GM12878 (cell line): ENCODE measurements at regions not wholly inside any gene's neighbourhood (a gene's known extent, or its start where the extent isn't known, plus 50 kb on each side); places are given as distances from the start of the nearest gene placed in this dataset.

ENCODE experiments used
- ATAC-seq: fragments of 200-7000 bp; cut with Tn5 transposase; 3 replicates; pipeline ENCODE4 v1.9.1; 2020; ENCODE audit warnings: mild to moderate bottlenecking, moderate library complexity
- BruUV-seq: library from RNA; stranded (reverse); fragments of 400-500 nt; replicated peaks from 2 replicates; lab custom pipeline; 2021; lab: Mats Ljungman, UMichigan
- CTCF ChIA-PET: fragments of 300-600 bp; sonication (Branson Sonifier 250); formaldehyde crosslinking; extraction: SDS; loops from one replicate; lab custom pipeline; 2021; ENCODE audit warnings: inconsistent platforms; lab: Yijun Ruan, JAX
- POLR2A ChIA-PET: fragments of 350-600 bp; formaldehyde crosslinking; extraction: SDS; loops from one replicate; lab custom pipeline; 2021; ENCODE audit warnings: inconsistent platforms; lab: Charles Lee
- RAD21 ChIA-PET: fragments of 300-600 bp; sonication (Branson Sonifier 250); formaldehyde crosslinking; loops from one replicate; lab custom pipeline; 2023; ENCODE audit warnings: antibody characterized with exemption; ENCODE audit not compliant: unreplicated experiment; lab: Charles Lee
- SMC1A ChIA-PET: fragments of 300-600 bp; sonication (Branson Sonifier 250); formaldehyde crosslinking; loops from one replicate; lab custom pipeline; 2023; ENCODE audit not compliant: unreplicated experiment, uncharacterized antibody; lab: Charles Lee
- DNase-seq: peaks from one replicate; pipeline ENCODE4 v3.0.0-alpha.2; 2011; ENCODE audit warnings: low read depth, low spot score
- FAIRE-seq: peaks from 3 replicates; lab custom pipeline; 2011; peaks lifted over from hg19 to GRCh38; lab: Jason Lieb, UNC
- H2AFZ ChIP-seq: 2 replicates; pipeline ENCODE4 v1.6.0; 2011; ENCODE audit warnings: low read depth, low read length, control low read depth; ENCODE audit not compliant: control insufficient read depth
- H3K27ac ChIP-seq: 2 replicates; pipeline ENCODE4 v1.5.1; 2011; ENCODE audit warnings: control low read depth; ENCODE audit not compliant: control insufficient read depth, insufficient read depth
- H3K27me3 ChIP-seq, 2 experiments: replicated peaks in 1 of 2; 2 replicates each; pipeline versions ENCODE4 v1.6.0 to v1.6.1; 2011; ENCODE audit warnings: low read length in 1 of 2; ENCODE audit not compliant: control insufficient read depth in 2 of 2, insufficient read depth in 2 of 2
- H3K36me3 ChIP-seq, 2 experiments: 2 replicates each; pipeline ENCODE4 v1.5.1; 2011; ENCODE audit warnings: low read length in 1 of 2; ENCODE audit not compliant: control insufficient read depth in 2 of 2, insufficient read depth in 2 of 2
- H3K4me1 ChIP-seq: 2 replicates; pipeline ENCODE4 v1.6.1; 2011; ENCODE audit warnings: mild to moderate bottlenecking, low read length, moderate library complexity, mixed read lengths; ENCODE audit not compliant: control insufficient read depth, insufficient read depth
- H3K4me2 ChIP-seq: 2 replicates; pipeline ENCODE4 v1.6.0; 2011; ENCODE audit warnings: control low read depth; ENCODE audit not compliant: control insufficient read depth, insufficient read depth
- H3K4me3 ChIP-seq: fragments of 200-600 bp; sonication (generic); 2 replicates; pipeline ENCODE4 v1.5.1; 2016
- H3K79me2 ChIP-seq: 2 replicates; pipeline ENCODE4 v1.6.0; 2011; ENCODE audit warnings: low read length; ENCODE audit not compliant: control insufficient read depth, insufficient read depth
- H3K9ac ChIP-seq: 2 replicates; pipeline ENCODE4 v1.8.0; 2011; ENCODE audit warnings: low read length, control low read depth, mixed read lengths; ENCODE audit not compliant: control insufficient read depth, insufficient read depth
- H3K9me3 ChIP-seq: replicated peaks from 3 replicates; pipeline ENCODE4 v1.5.1; 2011; ENCODE audit warnings: mild to moderate bottlenecking, low read length; ENCODE audit not compliant: control insufficient read depth, insufficient read depth
- H4K20me1 ChIP-seq: 2 replicates; pipeline ENCODE4 v1.6.0; 2011; ENCODE audit not compliant: control insufficient read depth, insufficient read depth
- ASH2L ChIP-seq: fragments of 300-600, 200-600 bp; sonication (generic); IDR thresholded peaks from 2 replicates; pipeline ENCODE4 v1.6.1; 2017; ENCODE audit warnings: low read depth, mild to moderate bottlenecking, borderline replicate concordance
- BACH1 ChIP-seq: fragments of 450-650 bp; IDR thresholded peaks from 2 replicates; pipeline ENCODE4 v1.6.1; 2017; ENCODE audit warnings: mild to moderate bottlenecking, borderline replicate concordance
- BRCA1 ChIP-seq: IDR thresholded peaks from 2 replicates; pipeline ENCODE4 v1.6.1; 2011; ENCODE audit warnings: low read depth, low read length, improper control_type of control experiment
- CHD4 ChIP-seq: fragments of 200-600 bp; sonication (generic); IDR thresholded peaks from 2 replicates; pipeline ENCODE4 v1.6.1; 2016; ENCODE audit warnings: mild to moderate bottlenecking
- ESRRA ChIP-seq: IDR thresholded peaks from 2 replicates; pipeline ENCODE4 v1.6.1; 2012; ENCODE audit warnings: mild to moderate bottlenecking, low read length, improper control_type of control experiment
- JUND ChIP-seq: IDR thresholded peaks from 2 replicates; pipeline ENCODE4 v1.6.1; 2012; ENCODE audit warnings: low read depth, mild to moderate bottlenecking, low read length, improper control_type of control experiment, moderate library complexity
- MYB ChIP-seq: fragments of 150-350 bp; IDR thresholded peaks from 2 replicates; pipeline ENCODE4 v1.6.1; 2014; ENCODE audit warnings: mild to moderate bottlenecking, low read depth, low read length, borderline replicate concordance
- POLR2AphosphoS2 ChIP-seq: IDR thresholded peaks from 2 replicates; pipeline ENCODE4 v1.6.1; 2011; ENCODE audit warnings: low read depth, mild to moderate bottlenecking, low read length, improper control_type of control experiment, moderate library complexity
- RAD51 ChIP-seq: fragments of 450-650 bp; IDR thresholded peaks from 2 replicates; pipeline ENCODE4 v1.6.1; 2016; ENCODE audit warnings: moderate library complexity, mild to moderate bottlenecking, inconsistent platforms
- SPI1 ChIP-seq: IDR thresholded peaks from 2 replicates; pipeline ENCODE4 v1.6.1; 2011; ENCODE audit warnings: low read depth, mild to moderate bottlenecking, low read length, moderate library complexity, borderline replicate concordance; ENCODE audit not compliant: insufficient read depth
- SREBF2 ChIP-seq: IDR thresholded peaks from 2 replicates; pipeline ENCODE4 v1.6.1; 2012; ENCODE audit warnings: mild to moderate bottlenecking, low read length
- TARDBP ChIP-seq: IDR thresholded peaks from 2 replicates; pipeline ENCODE4 v1.6.1; 2016; ENCODE audit warnings: borderline replicate concordance
- TBL1XR1 ChIP-seq: IDR thresholded peaks from 2 replicates; pipeline ENCODE4 v1.6.1; 2012; ENCODE audit warnings: low read depth, low read length, improper control_type of control experiment
- ZNF24 ChIP-seq: fragments of 450-650 bp; IDR thresholded peaks from 2 replicates; pipeline ENCODE4 v1.6.1; 2017; ENCODE audit warnings: antibody characterized with exemption, mild to moderate bottlenecking
- in situ Hi-C: fragments of 300-500 bp; cut with MboI; formaldehyde crosslinking; loops from 9 replicates; pipeline ENCODE4 v1.14.3; 2018; ENCODE audit warnings: mixed read lengths
- intact Hi-C: fragments of 100-400 bp; cut with micrococcal nuclease; formaldehyde crosslinking; loops from one replicate; pipeline ENCODE4 v1.14.2; 2022; ENCODE audit not compliant: unreplicated experiment
- TF ChIP-seq, protein P1 (sequence below): IDR thresholded peaks from 2 replicates; pipeline ENCODE4 v1.6.1; 2011; ENCODE audit warnings: mild to moderate bottlenecking, low read depth, low read length, moderate library complexity; ENCODE audit not compliant: insufficient replicate concordance
- TF ChIP-seq, protein P2 (sequence below): fragments of 450-650 bp; IDR thresholded peaks from 2 replicates; pipeline ENCODE4 v1.6.1; 2016; ENCODE audit warnings: mild to moderate bottlenecking, moderate library complexity, borderline replicate concordance

- Histone ChIP-seq H3K79me2 (no peaks in the 10 kb centered on the region), H4K20me1 (no peaks in the 10 kb centered on the region), H3K4me1 (no peaks in the 10 kb centered on the region), H2AFZ (no peak overlapping the region), H3K9ac (no peak overlapping the region), H3K36me3 (no peaks in the 10 kb centered on the region), H3K4me2 (no peak overlapping the region), H3K27ac (no peak overlapping the region), H3K9me3 (no peaks in the 10 kb centered on the region), H3K4me3 (no peak overlapping the region)
- ChIA-PET RAD21 (no interaction called here), SMC1A (no interaction called here), CTCF (no interaction called here)
- in situ Hi-C loops (no loop called here), intact Hi-C loops (no loop called here)
- no TSS peak for BruUV-seq
- no peak for DNase-seq
- no peak for FAIRE-seq
- ATAC-seq = no peak
- TF ChIP-seq ASH2L (no peak), MYB (no peak), CHD4 (no peak), SREBF2 (no peak), BRCA1 (no peak), POLR2AphosphoS2 (no peak), ESRRA (no peak)
- TF ChIP-seq, protein P1, sequence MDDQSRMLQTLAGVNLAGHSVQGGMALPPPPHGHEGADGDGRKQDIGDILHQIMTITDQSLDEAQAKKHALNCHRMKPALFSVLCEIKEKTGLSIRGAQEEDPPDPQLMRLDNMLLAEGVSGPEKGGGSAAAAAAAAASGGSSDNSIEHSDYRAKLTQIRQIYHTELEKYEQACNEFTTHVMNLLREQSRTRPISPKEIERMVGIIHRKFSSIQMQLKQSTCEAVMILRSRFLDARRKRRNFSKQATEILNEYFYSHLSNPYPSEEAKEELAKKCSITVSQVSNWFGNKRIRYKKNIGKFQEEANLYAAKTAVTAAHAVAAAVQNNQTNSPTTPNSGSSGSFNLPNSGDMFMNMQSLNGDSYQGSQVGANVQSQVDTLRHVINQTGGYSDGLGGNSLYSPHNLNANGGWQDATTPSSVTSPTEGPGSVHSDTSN = no peak
- TF ChIP-seq, all 136 proteins: peak for 0
- H3K27me3 ChIP-seq = no peaks in the 10 kb centered on the region
- POLR2A ChIA-PET = no interaction called here
Measured at GRCh38 chr13:93004919-93005318, 221.7 kb upstream of the GPC6 start.

- ChIA-PET RAD21 (no interaction called here), SMC1A (no interaction called here), POLR2A (no interaction called here), CTCF (no interaction called here)
- no peaks in the 10 kb centered on the region for H3K36me3 ChIP-seq
- H3K4me1 ChIP-seq = no peaks in the 10 kb centered on the region
- no peak overlapping the region for H3K27ac ChIP-seq
- no peak overlapping the region for H3K4me3 ChIP-seq
- no peak overlapping the region for H2AFZ ChIP-seq
- H3K4me2 ChIP-seq = no peak overlapping the region
- in situ Hi-C loops = no loop called here
- no peaks in the 10 kb centered on the region for H3K27me3 ChIP-seq
- H3K79me2 ChIP-seq = no peaks in the 10 kb centered on the region
- intact Hi-C loops = no loop called here
- no peak for DNase-seq
- no peak overlapping the region for H3K9ac ChIP-seq
- no peak for FAIRE-seq
- no peak for ATAC-seq
- H3K9me3 ChIP-seq = no peaks in the 10 kb centered on the region
- H4K20me1 ChIP-seq = no peaks in the 10 kb centered on the region
- BruUV-seq = no TSS peak
- TF ChIP-seq TARDBP = no peak
- TF ChIP-seq BACH1 = no peak
- TF ChIP-seq RAD51 = no peak
- TF ChIP-seq TBL1XR1 = no peak
- TF ChIP-seq, protein P2, sequence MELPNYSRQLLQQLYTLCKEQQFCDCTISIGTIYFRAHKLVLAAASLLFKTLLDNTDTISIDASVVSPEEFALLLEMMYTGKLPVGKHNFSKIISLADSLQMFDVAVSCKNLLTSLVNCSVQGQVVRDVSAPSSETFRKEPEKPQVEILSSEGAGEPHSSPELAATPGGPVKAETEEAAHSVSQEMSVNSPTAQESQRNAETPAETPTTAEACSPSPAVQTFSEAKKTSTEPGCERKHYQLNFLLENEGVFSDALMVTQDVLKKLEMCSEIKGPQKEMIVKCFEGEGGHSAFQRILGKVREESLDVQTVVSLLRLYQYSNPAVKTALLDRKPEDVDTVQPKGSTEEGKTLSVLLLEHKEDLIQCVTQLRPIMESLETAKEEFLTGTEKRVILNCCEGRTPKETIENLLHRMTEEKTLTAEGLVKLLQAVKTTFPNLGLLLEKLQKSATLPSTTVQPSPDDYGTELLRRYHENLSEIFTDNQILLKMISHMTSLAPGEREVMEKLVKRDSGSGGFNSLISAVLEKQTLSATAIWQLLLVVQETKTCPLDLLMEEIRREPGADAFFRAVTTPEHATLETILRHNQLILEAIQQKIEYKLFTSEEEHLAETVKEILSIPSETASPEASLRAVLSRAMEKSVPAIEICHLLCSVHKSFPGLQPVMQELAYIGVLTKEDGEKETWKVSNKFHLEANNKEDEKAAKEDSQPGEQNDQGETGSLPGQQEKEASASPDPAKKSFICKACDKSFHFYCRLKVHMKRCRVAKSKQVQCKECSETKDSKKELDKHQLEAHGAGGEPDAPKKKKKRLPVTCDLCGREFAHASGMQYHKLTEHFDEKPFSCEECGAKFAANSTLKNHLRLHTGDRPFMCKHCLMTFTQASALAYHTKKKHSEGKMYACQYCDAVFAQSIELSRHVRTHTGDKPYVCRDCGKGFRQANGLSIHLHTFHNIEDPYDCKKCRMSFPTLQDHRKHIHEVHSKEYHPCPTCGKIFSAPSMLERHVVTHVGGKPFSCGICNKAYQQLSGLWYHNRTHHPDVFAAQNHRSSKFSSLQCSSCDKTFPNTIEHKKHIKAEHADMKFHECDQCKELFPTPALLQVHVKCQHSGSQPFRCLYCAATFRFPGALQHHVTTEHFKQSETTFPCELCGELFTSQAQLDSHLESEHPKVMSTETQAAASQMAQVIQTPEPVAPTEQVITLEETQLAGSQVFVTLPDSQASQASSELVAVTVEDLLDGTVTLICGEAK = no peak
- TF ChIP-seq JUND = no peak
- no peak for TF ChIP-seq SPI1
- no peak for TF ChIP-seq ZNF24
Measured at GRCh38 chr13:93007928-93008327, 218.7 kb upstream of the GPC6 start.
